LNCaP clone FGC (cell line): ENCODE measurements at regions not wholly inside any gene's neighbourhood (a gene's known extent, or its start where the extent isn't known, plus 50 kb on each side); places are given as distances from the start of the nearest gene placed in this dataset.

Experiments used
- DNase-seq: peaks from one replicate; pipeline ENCODE4 v3.0.0-alpha.2; 2011; ENCODE audit warnings: low read depth
- H3K4me3 ChIP-seq: 2 replicates; pipeline ENCODE4 v1.5.1; 2011; ENCODE audit warnings: mild to moderate bottlenecking, low read depth, low read length, control low read depth
- CTCF ChIP-seq: IDR thresholded peaks from 2 replicates; pipeline ENCODE4 v1.5.1; 2012; ENCODE audit warnings: mild to moderate bottlenecking; ENCODE audit not compliant: control insufficient read depth, insufficient read depth; ENCODE audit errors: extremely low read depth

- DNase-seq = no peak
- no peak for TF ChIP-seq CTCF
Observed at GRCh38 chr2:883803-884748, 66.6 kb upstream of the SNTG2 start.

GRCh38 chr2:883260-883802 lies 67.3 kb upstream of the SNTG2 start:
- H3K4me3 ChIP-seq = no peak overlapping the region
- TF ChIP-seq CTCF = no peak
- no peak for DNase-seq

More at GRCh38 chr2:883803-884748, 66.6 kb upstream of the SNTG2 start:
- peak overlapping the region; percentile 19; the same call in 1 of the 2 replicates for H3K4me3 ChIP-seq

GRCh38 chr2:881204-881918 lies 69.3 kb upstream of the SNTG2 start:
- TF ChIP-seq CTCF = no peak
- no peak for DNase-seq
- H3K4me3 ChIP-seq = no peak overlapping the region

GRCh38 chr2:880201-880970 lies 70.3 kb upstream of the SNTG2 start:
- no peak overlapping the region for H3K4me3 ChIP-seq
- no peak for DNase-seq
- no peak for TF ChIP-seq CTCF

GRCh38 chr2:879540-879939 lies 71.1 kb upstream of the SNTG2 start:
- no peak for DNase-seq
- no peak overlapping the region for H3K4me3 ChIP-seq
- no peak for TF ChIP-seq CTCF

- H3K4me3 ChIP-seq = no peak overlapping the region
- DNase-seq = no peak
- no peak for TF ChIP-seq CTCF
Observed at GRCh38 chr2:878245-878930, 72.3 kb upstream of the SNTG2 start.
